K562 (cell line): ENCODE measurements at regions not wholly inside any gene's neighbourhood (a gene's known extent, or its start where the extent isn't known, plus 50 kb on each side); places are given as distances from the start of the nearest gene placed in this dataset.

Experiments
- BRCA1 ChIP-seq, 2 experiments: fragments of 450-650 bp in 1 of 2; sonication (generic) in 1 of 2; formaldehyde crosslinking in 1 of 2; IDR thresholded peaks; 2 replicates each; pipeline versions ENCODE4 v1.5.0 to v1.6.1; 2017 to 2020; ENCODE audit warnings: mild to moderate bottlenecking in 1 of 2, missing genetic modification reagents in 1 of 2
- CHD4 ChIP-seq: fragments of 200-600 bp; sonication (generic); IDR thresholded peaks from 3 replicates; pipeline ENCODE4 v1.6.1; 2012; ENCODE audit warnings: low read depth, mild to moderate bottlenecking, mixed read lengths, low read length, inconsistent platforms; ENCODE audit not compliant: insufficient read depth, insufficient replicate concordance, poor library complexity, severe bottlenecking
- CREB1 ChIP-seq, 2 experiments: sonication (generic) in 1 of 2; formaldehyde crosslinking in 1 of 2; IDR thresholded peaks; 2 replicates each; pipeline versions ENCODE4 v1.6.1 to v1.8.0; 2012 to 2022; ENCODE audit warnings: inconsistent platforms in 1 of 2, mild to moderate bottlenecking in 1 of 2, missing genetic modification reagents in 1 of 2, moderate library complexity in 1 of 2
- FOXP1 ChIP-seq: sonication (generic); formaldehyde crosslinking; IDR thresholded peaks from 2 replicates; pipeline ENCODE4 v1.8.0; 2022; ENCODE audit warnings: mild to moderate bottlenecking, missing genetic modification reagents
- MYC ChIP-seq, 2 experiments: fragments of 250-450 bp in 1 of 2; sonication (Bioruptor Pico) in 1 of 2; IDR thresholded peaks; 2 replicates each; pipeline versions ENCODE4 v1.5.1 to v1.6.1; 2012 to 2021; ENCODE audit warnings: low read depth in 2 of 2, borderline replicate concordance in 1 of 2, improper control_type of control experiment in 1 of 2, low read length in 1 of 2, mild to moderate bottlenecking in 1 of 2, moderate library complexity in 1 of 2
- TF ChIP-seq, protein P1 (sequence below): fragments of 250-450 bp; sonication (Bioruptor Pico); IDR thresholded peaks from 2 replicates; pipeline ENCODE4 v1.4.0; 2020; ENCODE audit warnings: mild to moderate bottlenecking, moderate library complexity, borderline replicate concordance

DNA sequence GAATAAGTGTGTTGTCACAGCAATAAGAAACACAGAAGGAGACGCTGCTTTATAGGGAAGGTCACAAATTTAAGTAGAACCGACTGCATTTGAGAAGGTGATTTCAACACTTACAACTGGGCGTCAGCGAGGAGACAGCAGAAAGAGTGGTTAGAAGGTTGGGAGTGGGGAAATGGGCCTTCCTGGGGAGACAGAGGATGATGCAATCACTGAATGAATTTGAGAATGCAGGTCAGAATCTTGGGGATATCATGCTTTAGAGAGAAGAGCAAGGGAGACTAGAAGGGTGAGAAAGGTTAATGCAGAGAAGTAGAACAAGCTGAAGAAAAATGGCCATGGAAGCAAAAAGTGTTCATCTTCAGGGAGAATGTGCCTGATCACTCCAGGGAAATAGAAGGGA, 616.1 kb upstream of the FAM98A start:
- TF ChIP-seq BRCA1 (IDR thresholded peaks at IDR 0.05) (no peak), BRCA1 (CRISPR knock-in tag; IDR thresholded peaks at IDR 0.05) (no peak), CREB1 (IDR thresholded peaks at IDR 0.05) (no peak), CREB1 (CRISPR knock-in tag; IDR thresholded peaks at IDR 0.05) (no peak), MYC (IDR thresholded peaks at IDR 0.05; ENCODE audit: low read depth, low read length) (no peak), MYC (CRISPR knock-in tag; IDR thresholded peaks at IDR 0.05; ENCODE audit: borderline replicate concordance, low read depth) (no peak), CHD4 (no peak), FOXP1 (CRISPR knock-in tag) (no peak)
- TF ChIP-seq, protein P1, sequence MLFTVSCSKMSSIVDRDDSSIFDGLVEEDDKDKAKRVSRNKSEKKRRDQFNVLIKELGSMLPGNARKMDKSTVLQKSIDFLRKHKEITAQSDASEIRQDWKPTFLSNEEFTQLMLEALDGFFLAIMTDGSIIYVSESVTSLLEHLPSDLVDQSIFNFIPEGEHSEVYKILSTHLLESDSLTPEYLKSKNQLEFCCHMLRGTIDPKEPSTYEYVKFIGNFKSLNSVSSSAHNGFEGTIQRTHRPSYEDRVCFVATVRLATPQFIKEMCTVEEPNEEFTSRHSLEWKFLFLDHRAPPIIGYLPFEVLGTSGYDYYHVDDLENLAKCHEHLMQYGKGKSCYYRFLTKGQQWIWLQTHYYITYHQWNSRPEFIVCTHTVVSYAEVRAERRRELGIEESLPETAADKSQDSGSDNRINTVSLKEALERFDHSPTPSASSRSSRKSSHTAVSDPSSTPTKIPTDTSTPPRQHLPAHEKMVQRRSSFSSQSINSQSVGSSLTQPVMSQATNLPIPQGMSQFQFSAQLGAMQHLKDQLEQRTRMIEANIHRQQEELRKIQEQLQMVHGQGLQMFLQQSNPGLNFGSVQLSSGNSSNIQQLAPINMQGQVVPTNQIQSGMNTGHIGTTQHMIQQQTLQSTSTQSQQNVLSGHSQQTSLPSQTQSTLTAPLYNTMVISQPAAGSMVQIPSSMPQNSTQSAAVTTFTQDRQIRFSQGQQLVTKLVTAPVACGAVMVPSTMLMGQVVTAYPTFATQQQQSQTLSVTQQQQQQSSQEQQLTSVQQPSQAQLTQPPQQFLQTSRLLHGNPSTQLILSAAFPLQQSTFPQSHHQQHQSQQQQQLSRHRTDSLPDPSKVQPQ (CRISPR knock-in tag): no peak
